GM19395 (cell line): ENCODE measurements at regions not wholly inside any gene's neighbourhood (a gene's known extent, or its start where the extent isn't known, plus 50 kb on each side); places are given as distances from the start of the nearest gene placed in this dataset.
"Not testable (repeated sequence)": the region's sequence is repeated elsewhere in the genome, so short reads cannot be mapped to it uniquely, and the experiment has no call there.

Source experiments
- ATAC-seq: cut with Tn5 transposase; IDR thresholded peaks from one replicate; pipeline ENCODE4 v1.9.1; 2021; ENCODE audit warnings: mild to moderate bottlenecking, moderate library complexity; ENCODE audit not compliant: unreplicated experiment

GRCh38 chr16:72467157-72467759, 295.3 kb upstream of the PMFBP1 start:
- ATAC-seq = no peak

- no peak for ATAC-seq
Observed at GRCh38 chr16:72464597-72465368, 292.8 kb upstream of the PMFBP1 start.

- no peak for ATAC-seq
Observed at GRCh38 chr16:72464052-72464451, 292.1 kb upstream of the PMFBP1 start.

GRCh38 chr16:72458035-72458434, 286.1 kb upstream of the PMFBP1 start:
- no peak for ATAC-seq

- ATAC-seq = no peak
Observed at GRCh38 chr16:72457243-72457940, 285.4 kb upstream of the PMFBP1 start.

- no peak for ATAC-seq
Observed at GRCh38 chr16:72455743-72456659, 284.0 kb upstream of the PMFBP1 start.

GRCh38 chr16:72453856-72454255, 281.9 kb upstream of the PMFBP1 start:
- ATAC-seq = not testable (repeated sequence)

GRCh38 chr16:72444696-72445095, 272.7 kb upstream of the PMFBP1 start:
- no peak for ATAC-seq

GRCh38 chr16:72443809-72444208, 271.9 kb upstream of the PMFBP1 start:
- no peak for ATAC-seq

GRCh38 chr16:72442385-72443158, 270.6 kb upstream of the PMFBP1 start:
- ATAC-seq = no peak

GRCh38 chr16:72437891-72438290, 265.9 kb upstream of the PMFBP1 start:
- no peak for ATAC-seq

GRCh38 chr16:72434159-72434558, 262.2 kb upstream of the PMFBP1 start:
- no peak for ATAC-seq

- ATAC-seq = no peak
Observed at GRCh38 chr16:72430121-72430520, 258.2 kb upstream of the PMFBP1 start.

- no peak for ATAC-seq
Observed at GRCh38 chr16:72429671-72430081, 257.7 kb upstream of the PMFBP1 start.

GRCh38 chr16:72428681-72429376, 256.9 kb upstream of the PMFBP1 start:
- no peak for ATAC-seq

- ATAC-seq = no peak
Observed at GRCh38 chr16:72427783-72428331, 255.9 kb upstream of the PMFBP1 start.

- ATAC-seq = no peak
Observed at GRCh38 chr16:72427051-72427782, 255.3 kb upstream of the PMFBP1 start.

- no peak for ATAC-seq
Observed at GRCh38 chr16:72426386-72426785, 254.4 kb upstream of the PMFBP1 start.
